ENCODE measurements at regions not wholly inside any gene's neighbourhood (a gene's known extent, or its start where the extent isn't known, plus 50 kb on each side); places are given as distances from the start of the nearest gene placed in this dataset.

DNA sequence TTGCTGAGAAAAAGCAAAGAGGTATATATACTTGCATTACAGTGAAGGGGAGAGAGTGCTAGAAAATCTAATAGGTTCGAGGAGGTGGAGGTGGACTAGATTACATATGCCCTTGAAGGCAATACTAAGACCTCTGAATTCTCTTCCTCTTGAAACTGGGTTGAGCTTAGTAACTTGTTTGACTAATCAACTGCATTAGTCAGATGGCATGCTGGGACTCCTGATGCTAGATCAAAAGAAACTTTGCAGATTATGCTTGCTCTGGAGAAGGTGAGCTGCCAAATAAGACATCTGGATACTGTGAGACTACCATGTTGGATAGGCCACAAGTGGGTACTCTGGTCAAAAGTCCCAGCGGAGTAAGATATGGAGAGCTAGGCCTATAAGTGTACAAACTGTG lies 331.3 kb downstream of the KLF5 start:
- DNase-seq = no peak
- intact Hi-C loops (cut with DNase I) = no loop called here
- no peaks in the 10 kb centered on the region for H3K36me3 ChIP-seq (replicated peaks in 1 of 2)
- no peaks in the 10 kb centered on the region for H3K4me1 ChIP-seq (replicated peaks in 1 of 2)
- no peak overlapping the region for H3K27ac ChIP-seq
- H3K4me3 ChIP-seq = no peak overlapping the region
- H3K9me3 ChIP-seq (replicated peaks in 1 of 3) = no peaks in the 10 kb centered on the region
- TF ChIP-seq POLR2A (IDR thresholded peaks at IDR 0.05) = no peak
- TF ChIP-seq, protein P1, sequence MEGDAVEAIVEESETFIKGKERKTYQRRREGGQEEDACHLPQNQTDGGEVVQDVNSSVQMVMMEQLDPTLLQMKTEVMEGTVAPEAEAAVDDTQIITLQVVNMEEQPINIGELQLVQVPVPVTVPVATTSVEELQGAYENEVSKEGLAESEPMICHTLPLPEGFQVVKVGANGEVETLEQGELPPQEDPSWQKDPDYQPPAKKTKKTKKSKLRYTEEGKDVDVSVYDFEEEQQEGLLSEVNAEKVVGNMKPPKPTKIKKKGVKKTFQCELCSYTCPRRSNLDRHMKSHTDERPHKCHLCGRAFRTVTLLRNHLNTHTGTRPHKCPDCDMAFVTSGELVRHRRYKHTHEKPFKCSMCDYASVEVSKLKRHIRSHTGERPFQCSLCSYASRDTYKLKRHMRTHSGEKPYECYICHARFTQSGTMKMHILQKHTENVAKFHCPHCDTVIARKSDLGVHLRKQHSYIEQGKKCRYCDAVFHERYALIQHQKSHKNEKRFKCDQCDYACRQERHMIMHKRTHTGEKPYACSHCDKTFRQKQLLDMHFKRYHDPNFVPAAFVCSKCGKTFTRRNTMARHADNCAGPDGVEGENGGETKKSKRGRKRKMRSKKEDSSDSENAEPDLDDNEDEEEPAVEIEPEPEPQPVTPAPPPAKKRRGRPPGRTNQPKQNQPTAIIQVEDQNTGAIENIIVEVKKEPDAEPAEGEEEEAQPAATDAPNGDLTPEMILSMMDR (IDR thresholded peaks at IDR 0.05) = no peak
- no peaks in the 10 kb centered on the region for H3K27me3 ChIP-seq
- WGBS, 4 donors = 85 to 92% (median 89%) methylated on average over 2 of the region's 2 CpGs

DNA sequence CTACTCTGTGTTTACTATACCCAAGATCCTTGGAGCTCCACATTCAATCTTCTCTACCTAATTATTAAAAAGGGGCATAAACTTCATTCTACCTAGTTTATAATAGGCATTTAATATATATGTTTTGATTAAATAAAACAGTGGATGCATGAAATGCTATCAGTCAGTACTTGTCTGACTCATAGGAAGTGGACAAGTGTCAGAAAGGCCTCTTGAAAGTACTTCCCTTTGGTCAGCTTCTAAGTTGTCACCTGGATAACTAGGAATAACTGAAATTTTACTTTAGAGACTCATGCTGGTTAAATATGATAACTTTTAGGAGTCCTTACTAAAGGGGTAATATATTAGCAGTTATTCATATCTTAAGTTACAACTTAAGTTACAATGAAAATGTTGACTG lies 329.8 kb downstream of the KLF5 start:
- H3K4me3 ChIP-seq = no peak overlapping the region
- intact Hi-C loops (cut with DNase I) = no loop called here
- H3K36me3 ChIP-seq (replicated peaks in 1 of 2) = no peaks in the 10 kb centered on the region
- no peaks in the 10 kb centered on the region for H3K4me1 ChIP-seq (replicated peaks in 1 of 2)
- no peaks in the 10 kb centered on the region for H3K27me3 ChIP-seq
- DNase-seq = no peak
- no peaks in the 10 kb centered on the region for H3K9me3 ChIP-seq (replicated peaks in 1 of 3)
- TF ChIP-seq POLR2A (IDR thresholded peaks at IDR 0.05) = no peak
- TF ChIP-seq, protein P1 (IDR thresholded peaks at IDR 0.05) = no peak
- H3K27ac ChIP-seq = no peak overlapping the region

DNA sequence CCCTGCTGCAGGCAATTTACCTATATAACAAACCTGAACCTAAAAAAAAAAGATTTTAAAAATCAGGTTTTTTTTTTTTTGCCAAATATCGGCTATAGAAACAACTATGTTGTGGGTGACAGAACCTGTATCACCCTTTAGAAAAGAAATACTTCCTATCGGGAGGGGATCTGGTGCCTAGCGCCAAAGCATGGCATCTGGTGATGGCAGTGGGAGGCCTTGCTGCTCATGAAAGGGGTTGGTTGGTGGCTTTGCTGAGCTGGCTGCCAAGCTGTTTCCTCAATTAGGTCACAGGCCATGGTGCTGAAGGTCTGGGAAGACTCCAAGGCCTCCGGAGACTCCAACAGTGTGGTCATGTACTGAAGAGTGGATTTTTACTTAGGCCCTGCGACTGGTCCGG lies 328.5 kb downstream of the KLF5 start:
- DNase-seq = no peak
- Histone ChIP-seq H3K4me3 (no peak overlapping the region), H3K9me3 (replicated peaks in 1 of 3) (no peaks in the 10 kb centered on the region), H3K27ac (no peak overlapping the region), H3K36me3 (replicated peaks in 1 of 2) (no peaks in the 10 kb centered on the region), H3K4me1 (replicated peaks in 1 of 2) (no peaks in the 10 kb centered on the region), H3K27me3 (no peaks in the 10 kb centered on the region)
- TF ChIP-seq, protein P1 (IDR thresholded peaks at IDR 0.05) = no peak
- no peak for TF ChIP-seq POLR2A (IDR thresholded peaks at IDR 0.05)
- WGBS, 4 donors = 73 to 89% (median 85%) methylated on average over 4 to 6 of the region's 6 CpGs
- intact Hi-C loops (cut with DNase I) = no loop called here

GRCh38 chr13:73385848-73386247 lies 327.0 kb downstream of the KLF5 start:
- Histone ChIP-seq H3K27me3 (no peaks in the 10 kb centered on the region), H3K9me3 (replicated peaks in 1 of 3) (no peaks in the 10 kb centered on the region), H3K36me3 (replicated peaks in 1 of 2) (no peaks in the 10 kb centered on the region), H3K4me3 (no peak overlapping the region), H3K4me1 (replicated peaks in 1 of 2) (no peaks in the 10 kb centered on the region), H3K27ac (no peak overlapping the region)
- intact Hi-C loops (cut with DNase I) = no loop called here
- TF ChIP-seq, protein P1 (IDR thresholded peaks at IDR 0.05) = no peak
- TF ChIP-seq POLR2A (IDR thresholded peaks at IDR 0.05) = no peak
- DNase-seq = no peak
